ENCODE measurements at regions not wholly inside any gene's neighbourhood (a gene's known extent, or its start where the extent isn't known, plus 50 kb on each side); places are given as distances from the start of the nearest gene placed in this dataset.

- Mint-ChIP-seq H3K27ac (no peak overlapping the region), H3K4me3 (no peak overlapping the region), H3K4me1 (no peaks in the 10 kb centered on the region), H3K9me3 (peaks cover 48% of the 10 kb centered on the region), H3K36me3 (peaks cover 9% of the 10 kb centered on the region), H3K27me3 (ENCODE audit: low read depth) (no peaks in the 10 kb centered on the region)
- no peak for DNase-seq (ENCODE audit: low spot score in 2 of 2, unreplicated experiment in 2 of 2)
- TF ChIP-seq CTCF (IDR thresholded peaks at IDR 0.05; ENCODE audit: unreplicated experiment): no peak
Measured at GRCh38 chr21:16945580-16945979, 567.3 kb upstream of the CXADR start.

GRCh38 chr21:16956824-16957223 is 556.0 kb upstream of the CXADR start:
- Mint-ChIP-seq H3K27ac (no peak overlapping the region), H3K9me3 (peaks cover 12% of the 10 kb centered on the region), H3K4me1 (no peaks in the 10 kb centered on the region), H3K27me3 (ENCODE audit: low read depth) (no peaks in the 10 kb centered on the region), H3K36me3 (no peaks in the 10 kb centered on the region), H3K4me3 (no peak overlapping the region)
- no peak for TF ChIP-seq CTCF (IDR thresholded peaks at IDR 0.05; ENCODE audit: unreplicated experiment)
- no peak for DNase-seq (ENCODE audit: low spot score in 2 of 2, unreplicated experiment in 2 of 2)

GRCh38 chr21:16965424-16965823 is 547.4 kb upstream of the CXADR start:
- H3K4me3 Mint-ChIP-seq: no peak overlapping the region
- TF ChIP-seq CTCF (IDR thresholded peaks at IDR 0.05; ENCODE audit: unreplicated experiment): no peak
- peaks cover 29% of the 10 kb centered on the region for H3K9me3 Mint-ChIP-seq
- H3K36me3 Mint-ChIP-seq: peaks cover 12% of the 10 kb centered on the region
- H3K4me1 Mint-ChIP-seq: no peaks in the 10 kb centered on the region
- DNase-seq (ENCODE audit: low spot score in 2 of 2, unreplicated experiment in 2 of 2): no peak
- no peaks in the 10 kb centered on the region for H3K27me3 Mint-ChIP-seq (ENCODE audit: low read depth)
- no peak overlapping the region for H3K27ac Mint-ChIP-seq

- no peak for TF ChIP-seq CTCF (IDR thresholded peaks at IDR 0.05; ENCODE audit: unreplicated experiment)
- Mint-ChIP-seq H3K36me3 (peaks cover 12% of the 10 kb centered on the region), H3K27me3 (ENCODE audit: low read depth) (no peaks in the 10 kb centered on the region), H3K4me1 (no peaks in the 10 kb centered on the region), H3K9me3 (peaks cover 23% of the 10 kb centered on the region), H3K27ac (no peak overlapping the region), H3K4me3 (no peak overlapping the region)
- DNase-seq (ENCODE audit: low spot score in 2 of 2, unreplicated experiment in 2 of 2): no peak
Measured at GRCh38 chr21:16968436-16968835, 544.4 kb upstream of the CXADR start.

- TF ChIP-seq CTCF (IDR thresholded peaks at IDR 0.05; ENCODE audit: unreplicated experiment): no peak
- no peak overlapping the region for H3K27ac Mint-ChIP-seq
- no peaks in the 10 kb centered on the region for H3K4me1 Mint-ChIP-seq
- H3K36me3 Mint-ChIP-seq: peaks cover 12% of the 10 kb centered on the region
- no peaks in the 10 kb centered on the region for H3K27me3 Mint-ChIP-seq (ENCODE audit: low read depth)
- H3K4me3 Mint-ChIP-seq: no peak overlapping the region
- H3K9me3 Mint-ChIP-seq: peaks cover 20% of the 10 kb centered on the region
- no peak for DNase-seq (ENCODE audit: low spot score in 2 of 2, unreplicated experiment in 2 of 2)
Measured at GRCh38 chr21:16969636-16970035, 543.2 kb upstream of the CXADR start.

GRCh38 chr21:16974060-16974459 is 538.8 kb upstream of the CXADR start:
- no peaks in the 10 kb centered on the region for H3K27me3 Mint-ChIP-seq (ENCODE audit: low read depth)
- no peak for TF ChIP-seq CTCF (IDR thresholded peaks at IDR 0.05; ENCODE audit: unreplicated experiment)
- H3K36me3 Mint-ChIP-seq: no peaks in the 10 kb centered on the region
- no peak overlapping the region for H3K27ac Mint-ChIP-seq
- H3K4me1 Mint-ChIP-seq: peaks cover 22% of the 10 kb centered on the region
- no peaks in the 10 kb centered on the region for H3K9me3 Mint-ChIP-seq
- DNase-seq (ENCODE audit: low spot score in 2 of 2, unreplicated experiment in 2 of 2): no peak
- no peak overlapping the region for H3K4me3 Mint-ChIP-seq

Data from mesothelial cell of epicardium (in vitro differentiated cells).